ENCODE measurements at regions not wholly inside any gene's neighbourhood (a gene's known extent, or its start where the extent isn't known, plus 50 kb on each side); places are given as distances from the start of the nearest gene placed in this dataset.

- TF ChIP-seq CTCF (IDR thresholded peaks at IDR 0.05 in 2 of 3, conservative IDR thresholded peaks at IDR 0.05 in 1 of 3; ENCODE audit: control insufficient read depth in 2 of 3, extremely low read depth in 1 of 3, insufficient read depth in 1 of 3, low read depth in 3 of 3, low read length in 3 of 3) (no peak), HSF1 (IDR thresholded peaks at IDR 0.05; ENCODE audit: low read depth, low read length) (no peak), CEBPB (IDR thresholded peaks at IDR 0.05; ENCODE audit: borderline replicate concordance in 1 of 2, low read depth in 2 of 2, low read length in 2 of 2) (no peak), IRF5 (IDR thresholded peaks at IDR 0.05; ENCODE audit: borderline replicate concordance) (no peak), RAD21 (IDR thresholded peaks at IDR 0.05; ENCODE audit: insufficient read depth, low read depth, low read length) (no peak), JUNB (IDR thresholded peaks at IDR 0.05) (no peak), BACH1 (IDR thresholded peaks at IDR 0.05; ENCODE audit: borderline replicate concordance) (no peak), IKZF1 (conservative IDR thresholded peaks at IDR 0.05) (no peak)
Observed at GRCh38 chr18:30510882-30511281, 531.7 kb downstream of the DSC3 start (continued).

DNA sequence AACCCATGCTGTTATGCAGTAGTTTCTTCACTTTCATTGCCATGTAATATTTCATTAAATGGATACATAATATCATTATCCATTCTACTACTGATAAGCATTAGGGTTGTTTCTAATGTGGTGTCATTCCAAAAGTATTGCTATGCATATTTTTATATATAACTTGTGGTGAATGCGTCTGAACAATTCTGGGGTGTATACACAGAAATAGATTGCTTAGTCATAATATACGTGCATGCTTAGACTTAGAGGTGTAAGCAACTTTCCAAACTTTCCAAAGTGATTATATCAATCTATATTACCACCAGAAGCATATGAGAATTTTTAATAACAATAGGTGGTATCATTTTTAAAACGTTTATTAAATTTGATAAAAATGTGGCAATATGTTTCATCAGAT, 540.9 kb downstream of the DSC3 start:
- FAIRE-seq, result no peak
- CTCF ChIA-PET, result no interaction called here
- POLR2A ChIA-PET, result no interaction called here
- BruUV-seq (replicated peaks), result no TSS peak
- Histone ChIP-seq H3K27ac (ENCODE audit: control insufficient read depth, insufficient read depth) (no peak overlapping the region), H3K9me3 (replicated peaks; ENCODE audit: control insufficient read depth, insufficient read depth, low read length) (no peaks in the 10 kb centered on the region), H4K20me1 (ENCODE audit: control insufficient read depth, insufficient read depth) (no peaks in the 10 kb centered on the region), H3K9ac (ENCODE audit: control insufficient read depth, insufficient read depth, low read length) (no peak overlapping the region), H3K4me2 (ENCODE audit: control insufficient read depth, insufficient read depth) (no peak overlapping the region), H3K79me2 (ENCODE audit: control insufficient read depth, insufficient read depth, low read length) (no peaks in the 10 kb centered on the region), H3K36me3 (ENCODE audit: control insufficient read depth in 2 of 2, insufficient read depth in 2 of 2, low read length in 1 of 2) (no peaks in the 10 kb centered on the region), H3K27me3 (replicated peaks in 1 of 2; ENCODE audit: control insufficient read depth in 2 of 2, insufficient read depth in 2 of 2, low read length in 1 of 2) (no peaks in the 10 kb centered on the region), H2AFZ (ENCODE audit: control insufficient read depth, low read depth, low read length) (no peak overlapping the region), H3K4me1 (ENCODE audit: control insufficient read depth, insufficient read depth, low read length) (no peaks in the 10 kb centered on the region), H3K4me3 (no peak overlapping the region)
- DNase-seq (ENCODE audit: low read depth, low spot score), result no peak
- SMC1A ChIA-PET (ENCODE audit: uncharacterized antibody, unreplicated experiment), result interaction anchor here (1.4 kb wide), 1 partner anchor 30 kb away, joined by 5 read pairs; no protein-coding TSS in a partner anchor
- TF ChIP-seq CREB1 (IDR thresholded peaks at IDR 0.05; ENCODE audit: low read depth) (no peak), CREM (IDR thresholded peaks at IDR 0.05; ENCODE audit: low read depth) (no peak), IKZF1 (conservative IDR thresholded peaks at IDR 0.05) (peak; percentile 31; the same call in 1 of the 2 replicates), BACH1 (IDR thresholded peaks at IDR 0.05; ENCODE audit: borderline replicate concordance) (peak; percentile 36; the same call in 1 of the 2 replicates), IKZF2 (IDR thresholded peaks at IDR 0.05) (0 out of 4 replicates have a peak, but pooled peaks of 1 of the 2 experiments have one; percentile 23), MEF2B (IDR thresholded peaks at IDR 0.05; ENCODE audit: partially characterized antibody, poor library complexity, severe bottlenecking) (peak; percentile 52), NFYB (IDR thresholded peaks at IDR 0.05; ENCODE audit: insufficient read depth, low read depth, low read length) (no peak), ATF7 (IDR thresholded peaks at IDR 0.05; ENCODE audit: low read depth) (0 out of 2 replicates have a peak, but pooled peaks have one; percentile 17), IRF3 (IDR thresholded peaks at IDR 0.05) (no peak)
- in situ Hi-C loops (cut with MboI), result no loop called here
- RAD21 ChIA-PET (ENCODE audit: unreplicated experiment), result interaction anchor here (1.0 to 2.3 kb wide), 4 partner anchors 15 to 41 kb away, joined by 3 to 13 read pairs (median 4); no protein-coding TSS in a partner anchor
- intact Hi-C loops (cut with micrococcal nuclease; ENCODE audit: unreplicated experiment), result no loop called here
- ATAC-seq, result peak; percentile 47
- WGBS (ENCODE audit: insufficient coverage, insufficient replicate concordance, low lambda C conversion rate, missing lambda C conversion rate), result 0% methylated on average over 3 of the region's 3 CpGs
